ENCODE measurements at regions not wholly inside any gene's neighbourhood (a gene's known extent, or its start where the extent isn't known, plus 50 kb on each side); places are given as distances from the start of the nearest gene placed in this dataset.

DNA sequence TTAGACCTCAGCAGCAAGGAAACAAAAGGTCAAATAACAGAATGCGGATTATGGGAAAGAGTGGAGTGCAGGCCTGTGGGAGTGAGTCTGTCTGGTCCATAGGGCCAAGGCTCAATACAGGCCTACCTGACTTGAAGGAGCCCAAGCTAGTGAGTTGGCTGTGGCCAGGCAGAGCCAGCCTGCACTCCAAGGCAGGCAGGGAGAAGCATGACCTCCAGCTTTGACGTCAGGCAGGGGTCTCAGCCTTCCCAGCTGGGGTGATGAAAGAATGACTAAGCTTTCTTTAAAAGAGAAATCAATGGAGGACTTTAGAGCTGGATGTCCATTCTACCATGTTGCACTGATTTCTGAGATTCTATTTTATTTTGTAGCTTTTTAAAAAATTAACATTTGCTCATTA, 62.8 kb downstream of the RHOU start (continued):
- TF ChIP-seq, protein P1, sequence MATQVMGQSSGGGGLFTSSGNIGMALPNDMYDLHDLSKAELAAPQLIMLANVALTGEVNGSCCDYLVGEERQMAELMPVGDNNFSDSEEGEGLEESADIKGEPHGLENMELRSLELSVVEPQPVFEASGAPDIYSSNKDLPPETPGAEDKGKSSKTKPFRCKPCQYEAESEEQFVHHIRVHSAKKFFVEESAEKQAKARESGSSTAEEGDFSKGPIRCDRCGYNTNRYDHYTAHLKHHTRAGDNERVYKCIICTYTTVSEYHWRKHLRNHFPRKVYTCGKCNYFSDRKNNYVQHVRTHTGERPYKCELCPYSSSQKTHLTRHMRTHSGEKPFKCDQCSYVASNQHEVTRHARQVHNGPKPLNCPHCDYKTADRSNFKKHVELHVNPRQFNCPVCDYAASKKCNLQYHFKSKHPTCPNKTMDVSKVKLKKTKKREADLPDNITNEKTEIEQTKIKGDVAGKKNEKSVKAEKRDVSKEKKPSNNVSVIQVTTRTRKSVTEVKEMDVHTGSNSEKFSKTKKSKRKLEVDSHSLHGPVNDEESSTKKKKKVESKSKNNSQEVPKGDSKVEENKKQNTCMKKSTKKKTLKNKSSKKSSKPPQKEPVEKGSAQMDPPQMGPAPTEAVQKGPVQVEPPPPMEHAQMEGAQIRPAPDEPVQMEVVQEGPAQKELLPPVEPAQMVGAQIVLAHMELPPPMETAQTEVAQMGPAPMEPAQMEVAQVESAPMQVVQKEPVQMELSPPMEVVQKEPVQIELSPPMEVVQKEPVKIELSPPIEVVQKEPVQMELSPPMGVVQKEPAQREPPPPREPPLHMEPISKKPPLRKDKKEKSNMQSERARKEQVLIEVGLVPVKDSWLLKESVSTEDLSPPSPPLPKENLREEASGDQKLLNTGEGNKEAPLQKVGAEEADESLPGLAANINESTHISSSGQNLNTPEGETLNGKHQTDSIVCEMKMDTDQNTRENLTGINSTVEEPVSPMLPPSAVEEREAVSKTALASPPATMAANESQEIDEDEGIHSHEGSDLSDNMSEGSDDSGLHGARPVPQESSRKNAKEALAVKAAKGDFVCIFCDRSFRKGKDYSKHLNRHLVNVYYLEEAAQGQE (IDR thresholded peaks at IDR 0.05; ENCODE audit: unreplicated experiment), result no peak

DNA sequence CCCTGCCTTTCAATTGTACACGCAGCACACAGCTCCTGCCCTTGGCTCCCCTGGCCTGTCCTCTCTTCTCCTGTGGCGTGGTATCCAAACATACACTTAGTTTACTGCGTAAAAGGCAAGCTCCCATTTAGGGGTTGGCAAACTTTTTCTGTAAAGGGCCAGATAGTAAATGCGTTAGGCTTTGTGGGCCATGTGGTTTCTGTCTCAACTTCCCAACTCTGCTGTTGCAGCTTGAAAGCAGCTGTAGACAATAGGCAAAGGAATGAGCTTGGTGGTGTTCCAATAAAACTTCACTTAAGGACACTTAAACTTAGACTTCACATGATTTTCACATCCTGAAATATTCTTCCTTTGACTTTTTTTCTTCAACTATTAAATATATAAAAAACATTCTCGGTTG, 63.3 kb downstream of the RHOU start:
- Histone ChIP-seq H3K4me1 (ENCODE audit: insufficient read depth) (no peaks in the 10 kb centered on the region), H3K79me2 (replicated peaks; ENCODE audit: insufficient read depth) (no peaks in the 10 kb centered on the region), H2AFZ (0 out of 2 replicates have a peak overlapping the region, but pooled peaks have one; percentile 28), H3K27me3 (ENCODE audit: insufficient read depth) (no peaks in the 10 kb centered on the region), H3K4me3 (no peak overlapping the region), H3K4me2 (no peak overlapping the region), H4K20me1 (replicated peaks; ENCODE audit: insufficient read depth) (no peaks in the 10 kb centered on the region), H3K27ac (ENCODE audit: low read depth) (no peak overlapping the region), H3F3A (replicated peaks; ENCODE audit: low read depth) (no peaks in the 10 kb centered on the region), H3K36me3 (ENCODE audit: insufficient read depth) (no peaks in the 10 kb centered on the region), H3K9me2 (ENCODE audit: insufficient read depth) (no peaks in the 10 kb centered on the region)
- Mint-ChIP-seq H3K9me3 (no peaks in the 10 kb centered on the region), H3K36me3 (ENCODE audit: low read depth) (no peaks in the 10 kb centered on the region), H3K4me1 (no peaks in the 10 kb centered on the region; the same call in 2 of the 3 replicates), H3K4me3 (no peak overlapping the region), H3K27me3 (ENCODE audit: insufficient read depth, low read depth, poor library complexity) (no peaks in the 10 kb centered on the region), H3K27ac (no peak overlapping the region)
- no peak for DNase-seq (ENCODE audit: low spot score)
- no peak for ATAC-seq
- TF ChIP-seq CREB1 (CRISPR knock-in tag; IDR thresholded peaks at IDR 0.05; ENCODE audit: low read depth), result no peak
- TF ChIP-seq EZH2phosphoT487 (IDR thresholded peaks at IDR 0.05; ENCODE audit: unreplicated experiment), result no peak
- TF ChIP-seq JUNB (IDR thresholded peaks at IDR 0.05; ENCODE audit: unreplicated experiment), result no peak
- TF ChIP-seq ZNF331 (CRISPR knock-in tag; IDR thresholded peaks at IDR 0.05; ENCODE audit: low read depth), result no peak
- no peak for TF ChIP-seq ZNF114 (CRISPR knock-in tag; IDR thresholded peaks at IDR 0.05)
- TF ChIP-seq, protein P1 (IDR thresholded peaks at IDR 0.05; ENCODE audit: unreplicated experiment), result no peak
- no peak for TF ChIP-seq ZNF462 (CRISPR knock-in tag; IDR thresholded peaks at IDR 0.05)
- no peak for TF ChIP-seq EZH2 (IDR thresholded peaks at IDR 0.05; ENCODE audit: low read depth, unreplicated experiment)
- TF ChIP-seq CTCF (conservative IDR thresholded peaks at IDR 0.05; ENCODE audit: low read depth in 2 of 2), result no peak
- no peak for TF ChIP-seq NANOG (IDR thresholded peaks at IDR 0.05; ENCODE audit: borderline replicate concordance)
- TF ChIP-seq POLR2AphosphoS5 (IDR thresholded peaks at IDR 0.05; ENCODE audit: low read depth), result no peak

Measured in GM23338 (cell line).